HepG2 (cell line): ENCODE measurements at regions not wholly inside any gene's neighbourhood (a gene's known extent, or its start where the extent isn't known, plus 50 kb on each side); places are given as distances from the start of the nearest gene placed in this dataset.

Experiments
- ATAC-seq: fragments of 200-7000 bp; cut with Tn5 transposase; 3 replicates; pipeline ENCODE4 v1.9.1; 2020; ENCODE audit warnings: mild to moderate bottlenecking, moderate library complexity
- BruUV-seq: library from RNA; stranded (reverse); fragments of 400-500 nt; replicated peaks from 2 replicates; lab custom pipeline; 2021; lab: Mats Ljungman, UMichigan
- CTCF ChIA-PET: fragments of 300-600 bp; formaldehyde crosslinking; extraction: SDS; loops from one replicate; lab custom pipeline; 2021; ENCODE audit warnings: low total read pairs, inconsistent platforms, low intra/inter-chr PET ratio; lab: Yijun Ruan, JAX
- POLR2A ChIA-PET: fragments of 350-600 bp; sonication (Branson Sonifier 250); formaldehyde crosslinking; loops from one replicate; lab custom pipeline; 2020; ENCODE audit warnings: antibody characterized with exemption, inconsistent platforms; lab: Yijun Ruan, JAX
- DNase-seq: peaks from one replicate; pipeline ENCODE4 v3.0.0-alpha.2; 2015; ENCODE audit warnings: low spot score
- FAIRE-seq: peaks from 3 replicates; lab custom pipeline; 2011; peaks lifted over from hg19 to GRCh38; lab: Jason Lieb, UNC
- H2AFZ ChIP-seq: one replicate; pipeline ENCODE4 v1.6.1; 2011; ENCODE audit warnings: low read length, inconsistent platforms
- H3K27ac ChIP-seq: fragments of 300-600 bp; 3 replicates; pipeline ENCODE4 v1.8.0; 2011; ENCODE audit warnings: mixed run types, mild to moderate bottlenecking, mixed read lengths, low read length, inconsistent platforms; ENCODE audit not compliant: insufficient read depth; ENCODE audit errors: extremely low read length
- H3K27me3 ChIP-seq, 2 experiments: fragments of 200-600 bp in 1 of 2; 2 replicates in 1 of 2; 3 replicates in 1 of 2; pipeline versions ENCODE4 v1.6.0 to v1.8.0; 2011; ENCODE audit warnings: low read length in 2 of 2, mild to moderate bottlenecking in 2 of 2, moderate library complexity in 2 of 2, inconsistent platforms in 1 of 2; ENCODE audit not compliant: insufficient read depth in 2 of 2, control insufficient read depth in 1 of 2
- H3K36me3 ChIP-seq, 2 experiments: fragments of 200-600 bp in 1 of 2; replicated peaks in 1 of 2; 2 replicates in 1 of 2; 3 replicates in 1 of 2; pipeline versions ENCODE4 v1.5.1 to v1.8.0; 2011; ENCODE audit warnings: low read length in 2 of 2, inconsistent platforms in 1 of 2; ENCODE audit not compliant: insufficient read depth in 2 of 2, control insufficient read depth in 1 of 2
- H3K4me1 ChIP-seq: 2 replicates; pipeline ENCODE4 v1.5.1; 2012; ENCODE audit warnings: low read length, inconsistent platforms; ENCODE audit not compliant: insufficient read depth
- H3K4me2 ChIP-seq: 2 replicates; pipeline ENCODE4 v1.6.0; 2011; ENCODE audit warnings: low read depth, low read length, inconsistent platforms
- H3K4me3 ChIP-seq, 3 experiments: fragments of 200-600 bp in 1 of 3; sonication (generic), shearing (Covaris generic) in 1 of 3; replicated peaks in 1 of 3; 2 replicates each; pipeline ENCODE4 v1.5.1; 2011 to 2016; ENCODE audit warnings: low read length in 3 of 3, inconsistent platforms in 2 of 3, low read depth in 2 of 3, mild to moderate bottlenecking in 2 of 3, control low read depth in 1 of 3, mixed read lengths in 1 of 3; ENCODE audit not compliant: insufficient read depth in 1 of 3
- H3K79me2 ChIP-seq: one replicate; pipeline ENCODE4 v1.6.1; 2011; ENCODE audit warnings: low read length, inconsistent platforms; ENCODE audit not compliant: insufficient read depth
- H3K9ac ChIP-seq: 2 replicates; pipeline ENCODE4 v1.6.0; 2011; ENCODE audit warnings: mild to moderate bottlenecking, low read depth, low read length, inconsistent platforms; ENCODE audit not compliant: insufficient read depth
- H3K9me3 ChIP-seq: 2 replicates; pipeline ENCODE4 v1.5.1; 2012; ENCODE audit warnings: mild to moderate bottlenecking, low read length
- H4K20me1 ChIP-seq: 2 replicates; pipeline ENCODE4 v1.6.0; 2011; ENCODE audit warnings: inconsistent platforms, mild to moderate bottlenecking, low read length, moderate library complexity; ENCODE audit not compliant: insufficient read depth
- AFF4 ChIP-seq: sonication (generic); formaldehyde crosslinking; IDR thresholded peaks from 2 replicates; pipeline ENCODE4 v1.4.0; 2020; ENCODE audit warnings: missing genetic modification reagents
- GABPA ChIP-seq, 2 experiments: IDR thresholded peaks; 2 replicates each; pipeline ENCODE4 v1.6.1; 2011 to 2016; ENCODE audit warnings: low read depth in 2 of 2, low read length in 1 of 2, missing biosample characterization in 1 of 2, missing genetic modification characterization in 1 of 2
- MAFF ChIP-seq: IDR thresholded peaks from 2 replicates; pipeline ENCODE4 v1.6.1; 2011; ENCODE audit warnings: low read depth, low read length, improper control_type of control experiment
- MTA1 ChIP-seq: sonication (generic); formaldehyde crosslinking; IDR thresholded peaks from 2 replicates; pipeline ENCODE4 v1.4.0; 2020; ENCODE audit warnings: missing genetic modification reagents, mild to moderate bottlenecking, borderline replicate concordance
- NCOA5 ChIP-seq: sonication (generic); formaldehyde crosslinking; IDR thresholded peaks from 2 replicates; pipeline ENCODE4 v1.4.0; 2020; ENCODE audit warnings: missing genetic modification reagents
- NPAS2 ChIP-seq: sonication (generic); formaldehyde crosslinking; IDR thresholded peaks from 2 replicates; pipeline ENCODE4 v1.8.0; 2022; ENCODE audit warnings: mild to moderate bottlenecking, missing genetic modification reagents, borderline replicate concordance
- SMARCE1 ChIP-seq: fragments of 450-650 bp; IDR thresholded peaks from 2 replicates; pipeline ENCODE4 v1.6.1; 2017; ENCODE audit warnings: borderline replicate concordance
- SRY ChIP-seq: sonication (generic); formaldehyde crosslinking; IDR thresholded peaks from 2 replicates; pipeline ENCODE4 v1.8.0; 2022; ENCODE audit warnings: mild to moderate bottlenecking, missing genetic modification reagents
- ZBTB2 ChIP-seq: sonication (generic); formaldehyde crosslinking; IDR thresholded peaks from 2 replicates; pipeline ENCODE4 v1.8.0; 2022; ENCODE audit warnings: low read depth, missing genetic modification reagents
- ZBTB4 ChIP-seq: sonication (generic); formaldehyde crosslinking; IDR thresholded peaks from 2 replicates; pipeline ENCODE4 v1.4.0; 2020; ENCODE audit warnings: missing genetic modification reagents, mild to moderate bottlenecking, borderline replicate concordance
- ZFP36L2 ChIP-seq: sonication (generic); formaldehyde crosslinking; IDR thresholded peaks from 2 replicates; pipeline ENCODE4 v1.4.0; 2020; ENCODE audit warnings: missing genetic modification reagents
- ZIK1 ChIP-seq: sonication (generic); formaldehyde crosslinking; IDR thresholded peaks from 2 replicates; pipeline ENCODE4 v1.5.0; 2020; ENCODE audit warnings: mild to moderate bottlenecking, low read depth, missing genetic modification reagents, borderline replicate concordance
- ZNF326 ChIP-seq: sonication (generic); formaldehyde crosslinking; IDR thresholded peaks from 2 replicates; pipeline ENCODE4 v1.4.0; 2020; ENCODE audit warnings: missing genetic modification reagents, borderline replicate concordance
- ZNF703 ChIP-seq: sonication (generic); formaldehyde crosslinking; IDR thresholded peaks from 2 replicates; pipeline ENCODE4 v1.5.1; 2020; ENCODE audit warnings: missing genetic modification reagents, mild to moderate bottlenecking, moderate library complexity, borderline replicate concordance
- ZNF737 ChIP-seq: sonication (generic); formaldehyde crosslinking; IDR thresholded peaks from 2 replicates; pipeline ENCODE4 v1.5.0; 2020; ENCODE audit warnings: missing genetic modification reagents, mild to moderate bottlenecking, borderline replicate concordance
- ZSCAN12 ChIP-seq: sonication (generic); formaldehyde crosslinking; IDR thresholded peaks from 2 replicates; pipeline ENCODE4 v1.9.0; 2021; ENCODE audit warnings: mild to moderate bottlenecking, missing genetic modification reagents
- WGBS: methylation state at CpG from one replicate; pipeline ENCODE4 v1.1.6; 2017; ENCODE audit warnings: low lambda C conversion rate; 5-methylcytosine and 5-hydroxymethylcytosine counted together
- in situ Hi-C: cut with HindIII; loops from 2 replicates; pipeline ENCODE4 v1.10.0; 2017; ENCODE audit warnings: low pct_unique_long_range_greater_than_20kb; ENCODE audit not compliant: extremely low pct_ligation_motif_present
- intact Hi-C: fragments of 100-400 bp; cut with micrococcal nuclease; formaldehyde crosslinking; loops from one replicate; pipeline ENCODE4 v1.10.0; 2022; ENCODE audit not compliant: unreplicated experiment

GRCh38 chr2:16120591-16121180 lies 180.3 kb downstream of the MYCN start (continued):
- TF ChIP-seq GABPA (IDR thresholded peaks at IDR 0.05; ENCODE audit: low read depth, low read length) = no peak
- no peak for TF ChIP-seq GABPA (CRISPR knock-in tag; IDR thresholded peaks at IDR 0.05; ENCODE audit: low read depth)
- no peak for TF ChIP-seq ZIK1
- no peak for TF ChIP-seq NPAS2 (CRISPR knock-in tag)
- no peak for TF ChIP-seq ZBTB2
- TF ChIP-seq SRY = no peak
- TF ChIP-seq ZFP36L2 (CRISPR knock-in tag) = no peak
- TF ChIP-seq ZBTB4 (CRISPR knock-in tag) = no peak
- no peak for TF ChIP-seq MTA1
- TF ChIP-seq, all 625 proteins: peak for 0

- FAIRE-seq = no peak
- TF ChIP-seq MAFF = no peak
- no peak for TF ChIP-seq NCOA5 (CRISPR knock-in tag)
- TF ChIP-seq ZNF737 = no peak
- TF ChIP-seq SMARCE1 = no peak
- TF ChIP-seq ZNF703 (CRISPR knock-in tag) = no peak
- TF ChIP-seq ZNF326 (CRISPR knock-in tag) = no peak
- TF ChIP-seq AFF4 = no peak
- TF ChIP-seq ZSCAN12 (CRISPR knock-in tag) = no peak
Measured at GRCh38 chr2:16119741-16120140, 179.4 kb downstream of the MYCN start.

More at GRCh38 chr2:16119741-16120140, 179.4 kb downstream of the MYCN start:
- Histone ChIP-seq H3K27me3 (no peaks in the 10 kb centered on the region; a peak in 1 of 5 replicates), H3K9me3 (peaks cover 6% of the 10 kb centered on the region; the same call in 1 of the 2 replicates), H3K36me3 (no peaks in the 10 kb centered on the region), H2AFZ (no peak overlapping the region), H3K4me3 (no peak overlapping the region), H3K4me2 (no peak overlapping the region), H3K79me2 (no peaks in the 10 kb centered on the region), H3K4me1 (peaks cover 14% of the 10 kb centered on the region), H3K9ac (no peak overlapping the region), H4K20me1 (no peaks in the 10 kb centered on the region), H3K27ac (no peak overlapping the region)
- intact Hi-C loops (no loop called here), in situ Hi-C loops (no loop called here)
- DNase-seq (no peak), ATAC-seq (no peak)
- BruUV-seq = no TSS peak
- CTCF ChIA-PET = no interaction called here
- POLR2A ChIA-PET = no interaction called here
- 77% methylated on average over 3 of the region's 3 CpGs for WGBS
